ENCODE measurements at regions not wholly inside any gene's neighbourhood (a gene's known extent, or its start where the extent isn't known, plus 50 kb on each side); places are given as distances from the start of the nearest gene placed in this dataset.

DNA sequence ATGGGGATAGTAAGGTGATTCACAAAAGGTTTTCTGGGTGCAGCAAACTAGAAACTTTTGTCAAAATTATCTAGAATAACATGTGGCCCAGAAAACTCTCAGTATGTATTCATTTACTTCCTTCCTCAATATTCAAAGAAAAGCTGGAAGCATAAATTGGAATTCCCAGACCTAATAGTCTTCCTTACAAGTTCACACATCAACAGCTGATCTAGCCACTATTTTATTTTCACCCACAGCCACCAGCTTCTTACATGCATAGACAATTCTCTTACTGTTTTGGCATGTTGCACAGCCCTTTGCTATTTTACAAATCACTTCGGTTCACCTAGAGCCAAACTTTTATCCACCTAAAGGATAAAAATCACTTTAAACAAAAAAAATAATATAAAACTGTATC is 647.8 kb upstream of the CCDC54 start:
- no peak for DNase-seq

DNA sequence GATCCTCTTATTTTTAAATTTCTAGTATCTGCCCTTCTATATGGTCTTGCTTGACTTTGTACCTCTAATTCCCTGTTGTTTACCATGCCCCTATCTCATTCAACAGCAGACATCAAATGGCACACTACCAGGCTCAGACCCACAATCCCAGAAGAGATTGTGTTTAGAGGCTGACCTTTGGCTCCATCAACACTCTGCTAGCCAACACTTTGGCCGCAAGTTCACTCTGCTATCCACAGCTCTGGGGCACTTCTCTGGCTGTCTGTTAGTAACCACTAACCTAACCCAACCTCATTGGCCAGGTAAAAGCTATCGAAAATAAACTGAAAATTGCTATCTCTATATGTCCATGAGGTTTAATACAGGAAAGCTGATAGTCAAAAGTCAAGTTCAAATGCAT is 646.0 kb upstream of the CCDC54 start:
- no peak for DNase-seq

DNA sequence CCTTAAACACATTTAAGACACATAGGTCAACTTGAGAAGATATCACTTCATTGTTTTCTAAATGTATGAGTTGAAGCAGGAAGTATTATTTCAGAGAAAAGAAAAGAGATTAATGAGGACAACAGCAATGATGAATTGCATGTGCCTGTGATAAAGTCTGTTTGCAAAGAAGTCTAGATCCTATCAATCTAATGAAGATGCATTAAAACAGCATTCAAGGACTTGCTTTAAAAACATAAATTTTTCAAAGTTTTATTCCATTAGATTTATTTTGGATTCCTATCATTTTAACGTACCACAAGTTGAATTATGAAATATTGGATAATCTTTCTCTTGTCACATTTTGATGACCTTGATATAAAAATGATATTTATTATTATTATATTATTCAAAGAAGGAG is 642.5 kb upstream of the CCDC54 start:
- DNase-seq, result no peak

DNA sequence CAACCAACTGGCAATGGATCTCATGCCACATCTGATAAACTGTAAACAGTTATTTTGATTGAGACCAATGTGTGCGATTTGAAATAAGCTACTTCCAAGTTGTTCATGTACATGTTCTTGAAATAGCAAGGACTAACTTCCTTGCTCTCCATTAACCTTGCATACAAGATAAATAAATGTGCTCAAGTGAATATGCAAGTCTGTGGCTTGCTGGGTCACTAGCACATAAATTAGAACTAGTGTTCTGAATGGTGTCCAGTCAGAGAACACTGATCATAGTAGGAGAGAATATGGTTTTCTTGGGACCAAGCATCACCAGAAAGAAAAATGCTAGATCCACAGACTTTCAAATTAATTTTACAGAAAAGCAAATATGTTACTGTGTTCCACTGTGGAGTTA is 640.0 kb upstream of the CCDC54 start:
- DNase-seq, result no peak

DNA sequence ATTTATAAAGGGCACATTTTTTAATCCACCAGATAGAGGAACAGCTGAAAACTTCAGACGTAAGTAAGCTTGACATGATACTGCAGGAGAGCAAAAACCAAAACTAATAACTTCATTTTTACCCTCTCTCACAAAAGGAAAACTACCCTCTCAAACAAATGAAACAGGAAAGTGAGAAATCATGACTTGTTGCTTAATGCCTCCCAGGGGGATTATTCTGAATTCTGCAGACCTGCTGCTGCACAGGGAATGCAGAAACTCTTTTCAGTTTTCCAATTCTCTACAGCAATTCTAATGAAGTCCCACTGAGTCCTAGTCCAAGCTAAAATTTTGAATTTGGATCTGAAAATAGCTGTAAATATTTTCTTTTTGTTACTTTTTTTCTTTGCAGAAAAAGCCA is 637.1 kb upstream of the CCDC54 start:
- DNase-seq, result no peak

DNA sequence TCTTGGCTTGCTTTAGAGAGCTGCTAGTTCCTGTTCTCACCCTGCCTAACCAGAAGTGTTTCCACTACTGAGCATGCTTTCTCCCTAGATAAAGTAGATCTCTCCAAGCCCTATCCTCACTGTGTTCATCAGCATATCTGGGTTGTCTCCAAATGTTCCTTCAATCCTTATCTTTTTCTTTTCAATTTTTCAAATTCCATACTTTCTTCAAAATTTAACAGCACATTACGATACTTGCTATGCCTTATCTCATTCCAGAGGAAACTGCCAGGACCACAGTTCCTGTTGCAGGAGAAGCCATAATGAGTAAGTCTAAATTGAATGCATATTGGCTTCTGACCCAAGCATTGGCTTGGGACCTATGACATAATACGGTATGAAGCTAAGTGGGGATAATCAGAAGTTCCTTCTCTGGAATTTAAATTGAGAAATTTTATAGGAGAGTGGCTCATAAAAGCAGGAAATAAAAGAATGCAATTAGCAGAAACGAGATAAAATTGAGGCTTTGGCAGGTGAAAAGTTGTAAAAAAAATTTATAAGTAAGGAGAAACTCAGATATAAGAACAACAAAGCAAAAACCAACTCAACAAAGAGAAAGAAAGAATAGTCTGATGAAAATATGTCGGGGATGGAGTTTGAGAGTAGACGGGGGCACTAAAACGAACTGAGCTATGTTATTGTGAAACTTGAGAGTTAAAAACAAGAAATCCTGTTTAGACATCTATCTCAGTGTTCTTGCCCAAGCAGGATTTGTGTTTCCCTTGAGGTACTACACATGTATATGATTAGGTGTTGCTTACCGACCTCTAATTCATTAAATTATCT is 631.7 kb upstream of the CCDC54 start:
- DNase-seq, result no peak

DNA sequence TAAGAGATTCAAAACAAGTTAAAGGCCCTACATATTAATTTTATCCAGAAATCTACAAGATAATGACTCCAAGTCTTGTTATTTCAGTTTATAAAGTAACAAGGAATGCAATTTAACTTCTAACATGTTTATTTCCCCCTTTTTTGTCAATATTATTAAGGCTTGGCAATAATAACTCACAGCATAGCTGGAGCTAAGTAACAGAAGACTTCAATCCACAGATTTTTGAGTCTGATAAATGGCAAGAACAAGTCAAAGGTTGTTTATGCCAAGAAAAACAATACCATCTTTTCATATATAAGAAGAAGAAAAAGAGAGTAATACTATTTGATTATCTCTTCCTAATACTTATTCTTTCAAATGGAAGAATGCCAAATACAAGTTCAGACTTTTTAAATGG is 631.0 kb upstream of the CCDC54 start:
- DNase-seq, result no peak

DNA sequence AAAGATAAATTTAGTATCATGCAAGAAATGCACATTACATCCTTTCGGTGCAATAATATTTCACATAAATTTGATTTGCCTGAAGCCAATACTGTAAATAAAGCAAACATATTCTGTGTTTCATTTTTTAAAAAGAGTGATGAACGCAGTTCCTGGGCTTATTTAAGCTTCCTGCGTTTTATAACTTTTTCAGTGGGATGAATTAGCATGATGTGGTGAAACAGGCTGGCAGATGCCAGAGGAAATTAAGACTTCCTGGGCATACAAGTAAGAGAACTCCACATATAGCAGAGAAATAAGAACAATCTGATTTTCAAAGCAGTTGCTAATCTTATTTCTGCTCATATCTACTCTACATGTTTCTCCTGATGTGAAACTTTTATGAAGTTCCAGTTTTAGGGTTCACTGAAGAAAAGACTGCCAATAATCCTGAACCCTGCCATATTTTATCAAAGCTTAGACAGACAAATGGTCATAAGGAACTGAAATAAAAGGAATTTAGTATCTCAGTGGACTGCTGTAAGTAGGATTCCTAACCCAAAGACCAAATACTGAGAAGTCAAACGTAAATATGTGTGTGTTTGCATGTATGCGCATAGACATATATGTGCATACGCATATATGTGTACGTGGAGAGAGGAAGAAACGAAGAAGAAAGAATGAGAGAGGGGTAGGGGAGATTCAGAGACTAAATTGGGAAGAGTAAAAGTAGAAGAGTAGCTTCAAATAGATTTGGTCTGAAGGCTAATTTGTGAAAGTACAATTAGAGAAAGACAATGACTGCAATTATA is 628.6 kb upstream of the CCDC54 start:
- no peak for DNase-seq

DNA sequence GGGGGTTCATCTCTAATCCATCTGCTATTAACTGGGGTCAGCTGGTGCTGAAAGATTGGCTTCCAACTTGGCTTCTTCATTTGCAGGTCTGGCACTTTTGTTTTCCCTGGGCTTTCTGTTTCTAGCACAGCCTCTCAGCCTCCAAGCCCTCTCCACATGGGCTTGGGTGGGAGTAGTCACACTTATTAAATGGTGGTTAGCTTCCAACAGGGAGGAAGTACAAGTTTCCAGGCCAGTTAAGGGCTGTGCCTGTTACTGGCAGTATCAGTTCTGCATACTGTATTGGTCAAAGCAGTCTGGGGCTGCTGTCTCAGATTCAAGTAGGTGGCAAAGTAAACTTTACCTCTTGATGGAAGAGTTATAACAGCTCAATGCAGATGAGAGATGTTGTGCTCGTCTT is 627.1 kb upstream of the CCDC54 start:
- DNase-seq, result no peak

DNA sequence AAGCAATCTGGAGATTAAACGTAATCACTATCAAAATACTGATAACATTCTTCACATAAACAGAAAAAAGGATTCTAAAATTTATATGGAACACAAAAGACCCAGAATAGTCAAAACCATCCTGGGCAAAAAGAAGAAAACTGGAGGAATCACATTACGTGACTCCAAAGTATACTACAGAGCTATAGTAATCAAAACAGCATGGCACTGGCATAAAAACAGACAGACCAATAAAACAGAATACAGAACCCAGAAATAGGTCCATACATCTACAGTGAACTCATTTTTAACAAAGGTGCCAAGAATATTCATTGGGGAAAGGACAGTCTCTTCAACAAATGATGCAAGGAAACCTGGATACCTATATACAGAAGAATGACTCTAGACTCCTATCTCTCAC is 621.9 kb upstream of the CCDC54 start:
- DNase-seq, result no peak

DNA sequence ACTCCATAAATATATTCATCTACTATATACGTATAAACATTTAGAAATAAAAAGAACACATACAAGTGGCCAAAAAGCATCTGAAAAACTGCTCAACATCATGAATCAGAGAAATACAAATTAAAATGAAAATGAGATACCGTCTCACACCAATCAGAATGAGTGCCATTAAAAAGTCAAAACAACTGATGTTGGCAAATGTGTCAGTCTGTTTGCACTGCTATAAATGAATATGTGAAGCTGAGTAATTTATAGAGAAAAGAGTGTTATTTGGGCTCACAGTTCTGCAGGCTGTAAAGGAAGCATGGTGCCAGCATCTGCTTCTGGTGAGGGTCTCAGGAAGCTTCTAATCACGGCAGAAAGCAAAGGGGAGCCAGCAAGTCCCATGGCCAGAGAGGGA is 620.3 kb upstream of the CCDC54 start:
- DNase-seq, result no peak

DNA sequence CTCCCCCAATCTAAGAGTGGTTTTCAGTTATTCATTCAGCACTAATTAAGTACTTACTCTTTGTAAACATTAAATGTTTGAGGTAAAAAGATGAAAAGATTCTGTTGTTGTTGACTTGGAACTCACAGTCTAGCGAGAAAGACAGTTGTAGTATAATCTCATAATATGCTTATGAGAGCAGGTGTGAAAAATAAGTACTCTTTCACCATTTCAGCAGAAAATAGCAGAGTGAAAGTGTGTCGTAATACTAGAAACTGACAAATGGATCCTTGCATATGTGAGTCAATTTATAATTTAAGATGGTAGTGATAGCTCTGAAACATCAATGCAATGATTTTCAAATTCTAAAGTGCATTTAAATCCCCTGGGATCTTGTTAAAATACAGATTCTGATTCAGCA is 618.8 kb upstream of the CCDC54 start:
- no peak for DNase-seq

DNA sequence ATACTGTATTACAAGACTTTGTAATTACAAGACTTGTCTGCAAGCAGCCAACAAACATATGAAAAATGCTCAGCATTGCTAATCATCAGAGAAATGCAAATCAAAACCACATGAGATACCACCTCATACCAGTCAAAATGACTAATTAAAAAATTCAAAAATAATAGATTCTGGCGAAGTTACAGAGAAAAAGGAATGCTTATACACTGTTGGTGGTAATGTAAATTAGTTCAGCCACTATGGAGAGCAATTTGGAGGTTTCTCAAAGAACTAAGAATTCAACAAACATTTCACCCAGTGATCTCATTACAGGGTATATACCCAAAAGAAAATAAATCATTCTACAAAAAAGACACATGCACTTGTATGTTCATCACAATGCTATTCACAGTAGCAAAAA is 617.5 kb upstream of the CCDC54 start:
- DNase-seq, result no peak

DNA sequence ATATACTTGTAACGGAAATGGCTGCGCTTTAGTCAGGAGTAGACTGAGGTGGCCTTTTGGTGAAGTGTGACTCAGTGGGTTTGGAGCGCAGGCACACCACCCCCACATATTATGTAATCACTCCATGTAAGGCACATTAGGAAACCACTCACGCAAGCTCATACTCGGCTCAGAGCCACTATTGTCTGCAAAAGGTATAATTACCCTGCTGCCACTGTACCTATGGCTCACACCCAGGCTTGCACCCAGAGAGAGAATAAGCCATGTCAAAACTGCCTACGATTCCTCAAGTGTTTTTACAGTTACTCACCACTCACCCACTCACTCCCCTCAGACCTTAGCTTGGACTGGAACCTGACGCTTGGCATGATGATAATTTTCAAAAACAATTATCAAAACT is 611.9 kb upstream of the CCDC54 start:
- DNase-seq, result no peak

DNA sequence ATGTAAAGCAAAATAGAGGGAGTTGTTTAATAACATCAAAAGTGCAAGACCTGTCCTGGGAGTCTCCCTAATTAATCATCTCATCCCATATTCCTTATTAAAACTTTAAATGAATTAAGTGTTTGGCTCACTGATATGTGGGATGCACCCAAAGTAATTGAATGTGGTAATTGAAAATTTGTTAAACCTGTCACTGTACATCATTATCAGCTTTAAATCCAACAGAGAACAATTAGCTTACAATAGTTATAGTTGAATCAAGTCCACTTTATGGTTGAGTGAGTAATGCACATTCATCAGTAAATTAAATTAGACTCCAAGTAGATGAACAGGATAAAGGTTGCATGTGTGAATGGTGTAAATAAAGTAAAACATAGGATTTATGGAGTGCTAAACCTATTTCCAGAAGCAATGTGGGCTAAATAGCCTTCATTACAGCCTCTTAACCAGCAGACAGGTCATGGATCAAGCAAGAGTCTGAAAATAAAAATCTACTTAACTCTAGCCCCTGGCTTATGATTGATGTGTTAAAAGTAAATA is 608.2 kb upstream of the CCDC54 start:
- no peak for DNase-seq

DNA sequence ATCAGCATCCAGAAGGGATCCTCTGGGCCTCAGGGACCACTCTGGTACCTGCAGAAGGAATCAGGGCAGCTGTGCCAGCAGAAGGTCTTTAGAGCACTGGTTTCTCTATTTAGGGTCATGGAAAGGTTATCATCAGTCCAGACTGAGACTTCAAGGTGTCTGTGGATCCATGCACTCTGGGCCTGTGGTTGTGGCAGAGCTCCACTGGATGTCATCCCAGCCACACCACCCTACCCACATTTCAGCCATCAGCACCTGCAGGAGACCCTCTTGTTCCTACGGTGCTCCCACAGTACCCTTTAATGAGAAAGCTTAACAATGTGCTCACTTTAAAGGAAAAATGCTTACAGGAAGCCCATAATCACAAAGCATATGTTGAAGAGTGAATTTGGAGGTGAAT is 603.4 kb upstream of the CCDC54 start:
- no peak for DNase-seq

DNA sequence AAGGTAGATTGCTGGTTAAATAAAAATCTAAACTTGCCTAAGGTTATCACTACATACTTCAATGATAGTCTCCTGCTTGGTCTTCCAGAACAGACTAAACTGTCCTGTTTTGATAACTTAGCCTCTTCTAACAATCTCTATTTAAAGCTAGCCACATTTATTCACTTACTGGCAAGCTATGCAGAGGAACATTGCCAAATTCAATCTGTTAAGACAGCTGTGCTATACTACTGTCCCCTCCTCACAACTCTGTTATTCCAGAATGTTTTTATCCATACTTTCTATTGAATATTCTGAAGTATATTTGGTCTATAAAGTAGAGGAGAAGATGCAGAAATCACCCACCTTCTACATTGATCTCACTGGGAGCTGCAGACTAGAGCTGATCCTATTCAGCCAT is 594.0 kb upstream of the CCDC54 start:
- DNase-seq, result no peak

DNA sequence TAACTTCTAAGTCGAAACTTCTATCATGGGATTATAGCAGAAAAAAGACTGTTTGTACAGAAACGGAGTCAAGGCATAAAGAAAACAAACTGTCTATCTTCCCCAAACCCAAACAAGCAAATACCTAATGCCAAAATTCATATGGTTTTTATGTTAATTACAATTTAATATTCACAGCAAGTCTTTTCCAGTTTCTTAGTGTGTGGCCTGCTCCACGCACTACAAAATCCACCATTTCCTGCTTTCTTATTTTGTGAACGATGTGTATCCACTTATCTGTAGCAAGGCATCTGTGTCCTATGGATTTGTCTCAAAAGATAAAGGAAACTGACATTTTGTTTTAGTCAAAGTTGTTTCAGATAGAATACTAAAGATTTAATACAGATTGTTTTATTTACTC is 588.0 kb upstream of the CCDC54 start:
- no peak for DNase-seq

DNA sequence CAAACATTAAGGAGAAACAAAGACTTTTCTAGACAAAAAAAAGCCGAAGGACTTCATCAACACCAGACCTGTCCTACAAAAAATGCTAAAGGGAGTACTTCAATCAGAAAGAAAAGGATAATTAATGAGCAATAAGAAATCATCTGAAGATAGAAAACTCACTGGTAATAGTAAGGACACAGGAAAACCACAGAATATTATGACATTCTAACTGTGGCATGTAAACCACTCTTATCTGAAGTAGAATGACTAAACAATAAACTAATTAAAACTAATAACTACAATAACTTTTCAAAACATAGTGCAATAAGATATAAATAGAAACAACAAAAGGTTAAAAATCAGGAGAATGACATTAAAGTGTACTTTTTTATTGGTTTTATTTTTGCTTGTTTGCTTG is 584.5 kb upstream of the CCDC54 start:
- no peak for DNase-seq

DNA sequence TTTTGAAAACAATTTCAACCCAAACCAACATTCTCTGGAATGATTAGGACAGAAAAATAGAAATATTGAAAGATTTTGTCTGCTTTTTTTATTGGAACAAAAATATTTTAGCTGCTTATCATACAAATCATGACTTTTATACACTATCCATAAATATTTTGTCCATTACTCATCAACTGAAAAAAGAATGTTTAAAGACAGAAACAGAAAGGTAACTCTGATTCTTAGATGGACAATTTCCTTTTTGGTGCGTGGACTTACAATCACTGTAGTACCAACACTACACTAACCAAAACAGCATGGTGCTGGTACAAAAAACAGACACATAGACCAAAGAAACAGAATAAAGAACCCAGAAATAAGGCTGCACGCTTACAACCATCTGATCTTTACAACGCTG is 582.8 kb upstream of the CCDC54 start:
- no peak for DNase-seq

DNA sequence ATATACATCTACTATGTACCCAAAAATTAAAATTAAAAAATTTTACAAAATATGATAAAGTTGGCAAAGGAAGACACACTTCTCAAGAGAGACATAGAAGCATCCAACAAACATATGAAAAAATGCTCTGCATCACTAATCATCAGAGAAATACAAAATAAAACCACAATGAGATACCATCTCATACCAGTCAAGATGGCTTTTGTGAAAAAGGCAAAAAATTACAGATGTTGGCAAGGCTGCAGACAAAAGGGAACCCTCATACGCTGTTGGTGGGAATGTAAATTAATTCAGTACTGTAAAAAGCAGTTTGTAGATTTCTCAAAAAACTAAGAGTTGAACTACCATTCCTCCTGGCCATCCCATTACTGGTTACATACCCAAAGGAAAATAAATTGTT is 581.7 kb upstream of the CCDC54 start:
- no peak for DNase-seq

DNA sequence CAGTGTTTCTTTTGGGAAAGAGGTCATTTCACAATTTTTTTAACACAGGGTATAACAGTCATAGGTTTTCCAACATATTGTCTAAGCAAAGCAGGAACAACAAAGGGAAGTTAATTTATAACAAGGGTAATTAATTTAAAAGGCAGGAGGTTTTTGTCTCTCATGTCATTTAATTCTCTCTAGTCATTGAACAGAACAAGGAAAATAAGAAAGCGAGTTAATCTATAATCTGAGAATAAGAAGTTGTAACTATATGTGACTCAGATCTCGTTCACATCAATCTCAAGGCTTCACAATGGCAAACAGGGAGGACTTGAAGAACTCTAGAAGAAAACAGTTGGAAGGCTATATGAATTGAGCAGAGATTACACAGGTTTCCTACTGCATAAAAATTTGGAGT is 579.8 kb upstream of the CCDC54 start:
- DNase-seq, result no peak

DNA sequence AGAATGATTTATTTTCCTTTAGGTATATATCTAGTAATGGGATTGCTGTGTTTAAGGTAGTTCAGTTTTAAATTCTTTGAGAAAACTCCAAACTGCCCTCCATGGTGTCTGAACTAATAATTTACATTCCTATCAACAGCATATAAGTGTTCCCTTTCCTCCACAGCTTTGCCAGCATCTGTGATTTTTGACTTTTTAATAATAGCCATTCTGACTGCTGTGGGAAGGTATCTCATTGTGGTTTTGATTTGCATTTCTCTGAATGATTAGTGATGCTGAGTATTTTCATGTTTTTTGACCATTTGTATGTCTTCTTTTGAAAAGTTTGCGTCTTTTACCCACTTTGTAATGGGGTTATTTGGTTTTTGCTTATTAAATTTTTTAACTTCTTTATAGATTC is 571.6 kb upstream of the CCDC54 start:
- DNase-seq, result no peak

DNA sequence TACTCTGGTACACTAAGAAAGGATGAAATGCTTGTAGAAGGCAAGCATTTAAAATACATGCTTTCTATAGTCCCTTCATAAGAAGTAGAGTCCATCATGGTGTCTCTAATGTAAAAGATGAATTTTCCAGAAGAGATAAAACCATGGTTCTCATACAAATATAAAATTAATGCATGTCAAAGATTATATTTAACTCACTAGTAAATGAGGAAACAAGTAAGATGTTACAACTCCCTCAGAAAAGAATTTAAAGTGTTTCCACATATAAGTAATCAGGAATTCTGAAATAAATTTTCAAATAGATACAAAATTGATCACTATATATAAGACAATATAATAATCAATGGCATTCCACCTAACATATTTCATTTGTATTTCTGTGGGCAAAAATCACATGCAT is 570.3 kb upstream of the CCDC54 start:
- DNase-seq, result no peak

Measured in activated gamma-delta T cell (primary cell).